ENCODE measurements at regions not wholly inside any gene's neighbourhood (a gene's known extent, or its start where the extent isn't known, plus 50 kb on each side); places are given as distances from the start of the nearest gene placed in this dataset.
"Not testable (repeated sequence)": the region's sequence is repeated elsewhere in the genome, so short reads cannot be mapped to it uniquely, and the experiment has no call there.

DNA sequence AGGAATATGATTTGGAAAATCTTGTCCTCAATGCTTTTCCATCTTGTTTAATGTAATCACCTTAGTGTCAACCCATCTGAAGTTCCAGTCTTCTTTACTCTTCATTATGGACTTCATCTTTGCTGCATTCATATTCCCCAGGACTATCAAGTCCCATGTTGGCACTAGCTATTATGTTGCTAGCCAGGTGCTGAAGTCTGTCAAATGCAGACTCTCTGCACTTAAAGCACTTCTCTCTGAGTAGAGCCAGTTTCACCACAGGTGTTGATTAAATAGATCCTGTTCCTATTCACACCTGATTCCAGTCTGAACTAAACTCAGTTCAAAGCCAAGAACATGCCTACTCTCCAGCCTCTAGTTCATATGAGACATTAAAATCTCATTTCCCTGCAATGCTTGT, 75.0 kb upstream of the PKN2 start:
- DNase-seq, result no peak

DNA sequence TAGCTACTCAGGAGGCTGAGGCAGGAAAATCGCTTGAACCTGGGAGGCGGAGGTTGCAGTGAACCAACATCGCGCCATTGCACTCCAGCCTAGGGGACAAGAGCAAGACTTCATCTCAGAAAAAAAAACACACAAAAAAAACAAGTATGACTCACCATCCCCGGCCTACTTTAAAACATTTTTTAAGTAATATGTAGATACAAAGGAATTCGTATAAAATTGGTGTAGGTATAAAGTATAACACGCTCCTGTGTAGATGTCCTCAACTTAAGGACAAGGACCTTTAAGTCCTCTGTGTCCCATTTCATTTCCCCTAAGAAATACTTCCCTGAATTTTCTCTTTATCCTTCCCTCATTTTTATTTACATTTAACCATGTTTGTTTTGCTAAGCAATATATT, 73.4 kb upstream of the PKN2 start:
- no peak for DNase-seq

- no peak for DNase-seq
These were observed 71.8 kb upstream of the PKN2 start for GRCh38 chr1:88612292-88612691.

DNA sequence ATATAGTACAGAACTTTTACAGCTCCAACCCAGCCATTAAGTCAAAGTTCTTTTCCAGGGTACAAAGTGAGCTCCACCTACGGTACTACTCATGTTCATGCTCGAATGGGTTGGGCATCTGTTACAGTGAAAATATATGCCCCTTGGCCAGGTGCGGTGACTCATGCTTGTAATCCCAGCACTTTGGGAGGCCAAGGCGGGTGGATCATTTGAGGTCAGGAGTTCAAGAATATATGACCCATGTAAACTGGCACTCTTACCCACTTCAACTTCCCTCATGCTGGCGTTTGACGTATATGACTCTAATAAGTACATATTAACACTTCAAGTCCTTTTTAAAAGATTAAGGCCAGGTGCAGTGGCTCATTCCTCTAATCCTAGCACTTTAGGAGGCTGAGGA, 71.3 kb upstream of the PKN2 start:
- no peak for DNase-seq

DNA sequence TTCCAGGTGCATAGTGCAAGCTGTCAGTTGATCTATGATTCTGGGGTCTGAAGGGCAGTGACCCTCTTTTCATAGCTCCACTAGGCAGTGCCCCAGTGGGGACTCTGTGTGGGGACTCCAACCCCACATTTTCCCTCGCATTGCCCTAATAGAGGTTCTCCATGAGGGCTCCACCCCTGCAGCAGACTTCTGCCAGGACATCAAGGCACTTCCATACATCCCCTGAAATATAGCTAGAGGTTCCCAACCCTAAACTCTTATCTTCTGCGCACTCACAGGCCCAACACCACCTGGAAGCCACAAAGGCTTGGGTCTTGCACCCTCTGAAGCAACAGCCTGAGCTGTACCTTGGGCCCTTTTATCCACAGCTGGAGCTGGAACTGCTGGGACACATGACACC, 65.7 kb upstream of the PKN2 start:
- DNase-seq, result no peak

DNA sequence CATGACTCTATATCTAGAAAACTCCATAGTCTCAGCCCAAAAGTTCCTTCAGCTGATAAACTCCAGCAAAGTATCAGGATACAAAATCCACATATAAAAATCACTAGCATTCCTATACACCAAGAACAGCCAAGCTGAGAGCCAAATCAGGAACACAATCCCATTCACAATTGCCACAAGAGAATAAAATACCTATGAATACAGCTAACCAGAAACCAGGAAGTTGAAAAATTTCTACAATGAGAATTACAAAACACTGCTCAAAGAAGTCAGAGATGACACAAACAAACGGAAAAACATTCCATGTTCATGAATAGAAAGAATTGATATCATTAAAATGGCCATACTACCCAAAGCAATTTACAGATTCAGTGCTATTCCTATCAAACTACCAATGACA, 61.0 kb upstream of the PKN2 start:
- not testable (repeated sequence) for DNase-seq

Measured in NCI-H2227 treated with DMSO at 0.1 percent for 48 hours (cell line).